Muscle layer of duodenum (tissue), 2 donors: ENCODE measurements at regions not wholly inside any gene's neighbourhood (a gene's known extent, or its start where the extent isn't known, plus 50 kb on each side); places are given as distances from the start of the nearest gene placed in this dataset.

Source experiments
- H3K27ac ChIP-seq: one replicate; pipeline ENCODE4 v1.7.0; 2013; ENCODE audit warnings: mild to moderate bottlenecking, low read length
- H3K27me3 ChIP-seq: one replicate; pipeline ENCODE4 v1.7.0; 2013; ENCODE audit warnings: low read depth, mild to moderate bottlenecking, control low read depth, low read length
- H3K36me3 ChIP-seq, 2 donors: one replicate each; pipeline ENCODE4 v1.7.0; 2013; ENCODE audit warnings: low read length in 2 of 2, control low read depth in 1 of 2, mild to moderate bottlenecking in 1 of 2; ENCODE audit not compliant: insufficient read depth in 2 of 2, control insufficient read depth in 1 of 2
- H3K4me1 ChIP-seq, 2 donors: one replicate each; pipeline ENCODE4 v1.7.0; 2013; ENCODE audit warnings: low read length in 2 of 2, mild to moderate bottlenecking in 2 of 2, control low read depth in 1 of 2, moderate library complexity in 1 of 2; ENCODE audit not compliant: insufficient read depth in 2 of 2, control insufficient read depth in 1 of 2
- H3K4me3 ChIP-seq, 2 donors: one replicate each; pipeline ENCODE4 v1.7.0; 2013; ENCODE audit warnings: low read length in 2 of 2, low read depth in 1 of 2, mild to moderate bottlenecking in 1 of 2
- H3K9me3 ChIP-seq, 2 donors: one replicate each; pipeline ENCODE4 v1.7.0; 2013; ENCODE audit warnings: low read length in 2 of 2, control low read depth in 1 of 2, mild to moderate bottlenecking in 1 of 2; ENCODE audit not compliant: control insufficient read depth in 1 of 2
- donor health status: healthy.

GRCh38 chr18:10374195-10374594, 80.2 kb upstream of the APCDD1 start:
- Histone ChIP-seq H3K27me3 (no peaks in the 10 kb centered on the region), H3K9me3 (no peaks in the 10 kb centered on the region), H3K4me3 (no peak overlapping the region), H3K4me1 (no peaks in the 10 kb centered on the region), H3K27ac (no peak overlapping the region), H3K36me3 (no peaks in the 10 kb centered on the region)

DNA sequence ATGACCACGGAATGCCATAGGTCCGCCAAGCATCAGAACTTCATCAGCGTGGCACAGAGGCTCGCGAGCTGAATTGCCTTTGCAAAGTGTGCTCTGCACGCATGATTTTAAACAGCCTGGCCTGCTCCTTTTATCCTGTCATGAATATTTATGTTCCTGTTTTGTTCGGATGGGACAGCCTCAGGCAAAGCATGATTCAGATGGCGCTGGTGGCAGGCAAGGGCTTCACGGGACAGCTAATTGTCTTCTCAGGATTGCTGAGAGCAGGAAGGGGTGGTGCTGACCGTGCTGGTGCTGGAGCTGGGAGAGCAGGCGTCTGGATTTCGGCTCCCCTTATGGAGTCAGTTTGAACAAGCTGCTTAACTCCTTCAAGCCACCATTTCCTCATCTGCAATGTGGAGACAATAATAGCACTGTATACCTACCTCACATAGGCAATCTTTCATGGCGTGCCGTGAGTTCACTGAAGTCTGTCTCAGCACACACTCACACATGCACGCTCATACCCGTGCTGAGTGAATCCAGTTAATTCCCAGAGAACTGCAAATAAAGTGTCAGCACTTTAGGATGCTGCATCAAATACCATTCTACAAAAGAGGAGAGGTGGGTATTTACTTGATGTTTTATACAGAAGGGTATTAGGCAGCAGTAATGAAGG, 79.7 kb upstream of the APCDD1 start:
- Histone ChIP-seq H3K27ac (no peak overlapping the region), H3K4me3 (no peak overlapping the region), H3K9me3 (no peaks in the 10 kb centered on the region), H3K36me3 (no peaks in the 10 kb centered on the region), H3K27me3 (no peaks in the 10 kb centered on the region), H3K4me1 (no peaks in the 10 kb centered on the region)

GRCh38 chr18:10376731-10377130, 77.7 kb upstream of the APCDD1 start:
- Histone ChIP-seq H3K36me3 (no peaks in the 10 kb centered on the region), H3K27ac (no peak overlapping the region), H3K27me3 (no peaks in the 10 kb centered on the region), H3K4me1 (no peaks in the 10 kb centered on the region), H3K9me3 (no peaks in the 10 kb centered on the region), H3K4me3 (no peak overlapping the region)

GRCh38 chr18:10377956-10378355, 76.5 kb upstream of the APCDD1 start:
- no peaks in the 10 kb centered on the region for H3K27me3 ChIP-seq
- H3K9me3 ChIP-seq: no peaks in the 10 kb centered on the region
- no peaks in the 10 kb centered on the region for H3K4me1 ChIP-seq
- no peak overlapping the region for H3K27ac ChIP-seq
- H3K4me3 ChIP-seq: no peak overlapping the region
- no peaks in the 10 kb centered on the region for H3K36me3 ChIP-seq

- H3K27ac ChIP-seq: no peak overlapping the region
- no peaks in the 10 kb centered on the region for H3K27me3 ChIP-seq
- H3K4me3 ChIP-seq: no peak overlapping the region
- no peaks in the 10 kb centered on the region for H3K9me3 ChIP-seq
- H3K36me3 ChIP-seq: no peaks in the 10 kb centered on the region
- H3K4me1 ChIP-seq: no peaks in the 10 kb centered on the region
Observed at GRCh38 chr18:10378688-10379420, 75.6 kb upstream of the APCDD1 start.

DNA sequence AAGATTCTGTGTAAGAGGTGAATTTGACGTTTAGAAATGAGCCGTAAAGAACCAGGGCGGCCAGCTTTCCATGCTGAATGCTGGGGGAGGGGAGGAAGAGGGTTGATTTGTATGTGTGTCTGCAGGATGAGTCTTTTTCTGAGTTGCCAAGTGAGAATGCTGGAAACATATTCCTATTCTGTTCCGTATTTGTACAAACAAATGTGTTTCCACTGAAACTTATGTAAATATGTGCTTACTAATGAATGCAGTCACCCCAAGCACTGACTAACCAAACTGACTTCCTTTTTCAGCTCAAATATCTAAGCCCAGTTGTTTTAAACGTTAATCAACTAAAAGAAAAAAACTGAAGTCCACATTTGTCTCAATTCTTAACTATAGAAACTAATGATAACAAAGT, 74.9 kb upstream of the APCDD1 start:
- Histone ChIP-seq H3K4me1 (no peaks in the 10 kb centered on the region), H3K36me3 (no peaks in the 10 kb centered on the region), H3K9me3 (no peaks in the 10 kb centered on the region), H3K4me3 (no peak overlapping the region), H3K27ac (no peak overlapping the region), H3K27me3 (no peaks in the 10 kb centered on the region)

DNA sequence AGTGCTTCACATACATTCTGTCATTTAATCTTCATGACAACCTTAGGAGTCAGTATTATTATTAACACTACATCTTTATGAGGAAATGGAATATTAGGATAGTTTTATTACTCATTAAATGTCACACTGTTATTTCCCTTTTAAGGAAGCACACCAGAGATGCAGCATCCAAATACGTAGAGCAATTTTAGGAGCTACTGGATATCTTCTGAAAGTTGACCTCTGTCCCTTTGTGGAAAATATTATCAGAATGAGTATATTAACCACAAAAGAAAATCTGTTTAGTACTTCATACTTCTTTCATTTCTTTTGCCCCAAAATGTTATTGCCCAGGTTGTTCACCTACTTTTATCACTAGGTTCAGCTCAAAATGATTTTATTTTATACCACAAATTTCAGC, 72.9 kb upstream of the APCDD1 start:
- Histone ChIP-seq H3K9me3 (no peaks in the 10 kb centered on the region), H3K4me3 (no peak overlapping the region), H3K36me3 (no peaks in the 10 kb centered on the region), H3K27ac (no peak overlapping the region), H3K27me3 (no peaks in the 10 kb centered on the region), H3K4me1 (no peaks in the 10 kb centered on the region)

DNA sequence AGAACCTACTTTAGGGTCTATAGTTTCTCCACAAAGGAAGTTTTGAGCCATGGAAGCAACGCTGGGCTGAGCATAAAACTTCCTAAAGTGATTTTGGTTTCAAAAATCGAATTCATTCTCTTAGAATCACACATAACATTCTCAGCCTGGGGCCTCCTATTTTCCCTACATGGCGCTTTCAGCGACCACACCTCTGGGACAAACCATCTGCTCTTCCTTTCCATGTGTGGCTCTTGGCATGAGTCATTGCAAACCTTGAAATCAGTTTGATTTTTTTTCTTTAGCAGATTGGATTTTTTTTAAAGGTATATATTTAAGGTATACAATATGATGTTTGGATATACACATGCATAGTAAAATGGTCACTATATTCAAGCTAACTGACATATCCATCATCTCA, 72.5 kb upstream of the APCDD1 start:
- H3K27me3 ChIP-seq: no peaks in the 10 kb centered on the region
- H3K9me3 ChIP-seq: no peaks in the 10 kb centered on the region
- H3K36me3 ChIP-seq: no peaks in the 10 kb centered on the region
- no peak overlapping the region for H3K27ac ChIP-seq
- no peak overlapping the region for H3K4me3 ChIP-seq
- H3K4me1 ChIP-seq: no peaks in the 10 kb centered on the region

GRCh38 chr18:10386049-10386448, 68.4 kb upstream of the APCDD1 start:
- H3K27ac ChIP-seq: no peak overlapping the region

DNA sequence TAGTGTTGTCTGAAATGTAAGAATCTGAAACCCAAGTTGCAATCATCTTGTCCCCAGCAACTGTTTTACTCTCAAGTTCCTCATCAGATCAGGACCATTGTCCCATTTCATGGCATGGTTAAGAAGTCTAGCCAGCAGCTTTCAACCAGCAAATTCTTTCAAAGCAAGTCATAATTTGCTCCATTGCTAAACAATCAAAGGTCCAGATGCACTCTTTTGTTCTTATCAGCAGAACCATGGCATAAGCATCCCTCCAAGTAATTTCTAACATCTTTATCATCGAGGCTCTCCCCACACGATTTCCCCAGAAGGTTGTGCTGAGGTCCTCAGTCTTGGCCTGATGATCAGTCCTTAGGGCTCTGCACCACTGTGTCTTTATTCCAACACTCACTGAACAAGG, 67.5 kb upstream of the APCDD1 start:
- Histone ChIP-seq H3K27ac (no peak overlapping the region), H3K4me1 (no peaks in the 10 kb centered on the region), H3K27me3 (no peaks in the 10 kb centered on the region), H3K9me3 (no peaks in the 10 kb centered on the region), H3K4me3 (no peak overlapping the region), H3K36me3 (no peaks in the 10 kb centered on the region)

More at GRCh38 chr18:10386049-10386448, 68.4 kb upstream of the APCDD1 start:
- Histone ChIP-seq H3K36me3 (no peaks in the 10 kb centered on the region), H3K4me3 (no peak overlapping the region), H3K4me1 (no peaks in the 10 kb centered on the region), H3K27me3 (no peaks in the 10 kb centered on the region), H3K9me3 (no peaks in the 10 kb centered on the region)

- H3K4me3 ChIP-seq: no peak overlapping the region
- H3K27me3 ChIP-seq: no peaks in the 10 kb centered on the region
- no peaks in the 10 kb centered on the region for H3K4me1 ChIP-seq
- H3K9me3 ChIP-seq: no peaks in the 10 kb centered on the region
- no peak overlapping the region for H3K27ac ChIP-seq
- H3K36me3 ChIP-seq: no peaks in the 10 kb centered on the region
Observed at GRCh38 chr18:10387399-10387798, 67.0 kb upstream of the APCDD1 start.

GRCh38 chr18:10388373-10388772, 66.1 kb upstream of the APCDD1 start:
- Histone ChIP-seq H3K27ac (no peak overlapping the region), H3K36me3 (no peaks in the 10 kb centered on the region), H3K4me3 (no peak overlapping the region), H3K9me3 (no peaks in the 10 kb centered on the region), H3K4me1 (no peaks in the 10 kb centered on the region), H3K27me3 (no peaks in the 10 kb centered on the region)
